SK-N-SH (cell line): ENCODE measurements at regions not wholly inside any gene's neighbourhood (a gene's known extent, or its start where the extent isn't known, plus 50 kb on each side); places are given as distances from the start of the nearest gene placed in this dataset.

Experiments used
- CTCF ChIA-PET: fragments of 300-600, 350-600 bp; formaldehyde crosslinking; extraction: SDS; loops from one replicate; lab custom pipeline; 2021; lab: Yijun Ruan, JAX
- POLR2A ChIA-PET: fragments of 350-600 bp; sonication (Branson Sonifier 250); formaldehyde crosslinking; extraction: SDS; loops from one replicate; lab custom pipeline; 2020; ENCODE audit warnings: antibody characterized with exemption, inconsistent platforms; lab: Yijun Ruan, JAX
- DNase-seq: peaks from one replicate; pipeline ENCODE4 v3.0.0; 2012
- H2AFZ ChIP-seq: fragments of 200-600 bp; sonication (generic); 2 replicates; pipeline ENCODE4 v1.8.1; 2016; ENCODE audit warnings: antibody characterized with exemption, mild to moderate bottlenecking, low read depth
- H3F3A ChIP-seq: fragments of 200-600 bp; sonication (generic); replicated peaks from 2 replicates; pipeline ENCODE3; 2016; ENCODE audit warnings: antibody characterized with exemption, mild to moderate bottlenecking; ENCODE audit not compliant: insufficient read depth
- H3K27ac ChIP-seq, 2 experiments: fragments of 200-500 bp in 1 of 2; fragments of 200-600 bp in 1 of 2; sonication (Bioruptor generic) in 1 of 2; sonication (generic), shearing (Covaris generic) in 1 of 2; 2 replicates each; pipeline versions ENCODE4 v1.5.1 to v1.6.1; 2014 to 2016; ENCODE audit warnings: low read depth in 2 of 2, inconsistent platforms in 1 of 2, low read length in 1 of 2, mild to moderate bottlenecking in 1 of 2, mixed read lengths in 1 of 2
- H3K27me3 ChIP-seq: fragments of 200-600 bp; sonication (generic), shearing (Covaris generic); 2 replicates; pipeline ENCODE4 v1.6.1; 2016; ENCODE audit warnings: mixed run types; ENCODE audit not compliant: insufficient read depth
- H3K36me3 ChIP-seq, 2 experiments: fragments of 200-500 bp in 1 of 2; fragments of 200-600 bp in 1 of 2; sonication (Bioruptor generic) in 1 of 2; sonication (generic) in 1 of 2; replicated peaks in 1 of 2; 2 replicates each; pipeline versions ENCODE3 to v1.5.1; 2014 to 2016; ENCODE audit warnings: low read length in 1 of 2, mild to moderate bottlenecking in 1 of 2; ENCODE audit not compliant: insufficient read depth in 2 of 2, control insufficient read depth in 1 of 2
- H3K4me1 ChIP-seq, 2 experiments: fragments of 200-500 bp in 1 of 2; fragments of 200-600 bp in 1 of 2; sonication (Bioruptor generic) in 1 of 2; sonication (generic), shearing (Covaris generic) in 1 of 2; 2 replicates each; pipeline versions ENCODE4 v1.5.1 to v1.6.1; 2014 to 2016; ENCODE audit warnings: low read depth in 1 of 2, low read length in 1 of 2, mixed run types in 1 of 2; ENCODE audit not compliant: insufficient read depth in 2 of 2, control insufficient read depth in 1 of 2
- H3K4me2 ChIP-seq: fragments of 200-600 bp; sonication (generic), shearing (Covaris generic); 2 replicates; pipeline ENCODE4 v1.6.1; 2017; ENCODE audit warnings: mixed run types
- H3K4me3 ChIP-seq, 2 experiments: fragments of 200-500 bp in 1 of 2; fragments of 200-600 bp in 1 of 2; sonication (Bioruptor generic) in 1 of 2; sonication (generic), shearing (Covaris generic) in 1 of 2; 2 replicates each; pipeline versions ENCODE4 v1.5.1 to v1.8.1; 2014 to 2016; ENCODE audit warnings: low read depth in 2 of 2, inconsistent platforms in 1 of 2, low read length in 1 of 2, mild to moderate bottlenecking in 1 of 2, mixed read lengths in 1 of 2, moderate library complexity in 1 of 2
- H3K79me2 ChIP-seq: fragments of 200-600 bp; sonication (generic); 2 replicates; pipeline ENCODE4 v1.8.1; 2017; ENCODE audit warnings: mild to moderate bottlenecking; ENCODE audit not compliant: insufficient read depth
- H3K9ac ChIP-seq: fragments of 200-600 bp; sonication (generic); 2 replicates; pipeline ENCODE4 v1.6.1; 2017; ENCODE audit warnings: mixed run types
- H3K9me2 ChIP-seq: fragments of 200-600 bp; sonication (generic); 2 replicates; pipeline ENCODE4 v1.6.1; 2017; ENCODE audit warnings: mixed run types
- H3K9me3 ChIP-seq: fragments of 200-600 bp; sonication (generic); 2 replicates; pipeline ENCODE4 v1.6.1; 2017; ENCODE audit warnings: mixed run types, mild to moderate bottlenecking, moderate library complexity
- H4K20me1 ChIP-seq: fragments of 200-600 bp; sonication (generic); 2 replicates; pipeline ENCODE4 v1.6.1; 2017; ENCODE audit warnings: mild to moderate bottlenecking, mixed run types; ENCODE audit not compliant: insufficient read depth
- CHD2 ChIP-seq: fragments of 150-350 bp; IDR thresholded peaks from 2 replicates; pipeline ENCODE4 v1.6.1; 2018; ENCODE audit warnings: low read length; ENCODE audit not compliant: partially characterized antibody
- CTCF ChIP-seq: fragments of 200-600 bp; sonication (generic); IDR thresholded peaks from 2 replicates; pipeline ENCODE4 v1.6.1; 2017; ENCODE audit warnings: antibody characterized with exemption, mild to moderate bottlenecking, moderate library complexity
- ELF1 ChIP-seq: IDR thresholded peaks from 2 replicates; pipeline ENCODE4 v1.4.0; 2012
- EP300 ChIP-seq, 2 experiments: IDR thresholded peaks; 2 replicates each; pipeline versions ENCODE4 v1.4.0 to v1.6.1; 2012; ENCODE audit warnings: borderline replicate concordance in 1 of 2, low read depth in 1 of 2, low read length in 1 of 2
- FOSL2 ChIP-seq: IDR thresholded peaks from 2 replicates; pipeline ENCODE4 v1.4.0; 2012; ENCODE audit warnings: low read depth, mild to moderate bottlenecking, moderate library complexity, borderline replicate concordance
- GABPA ChIP-seq: IDR thresholded peaks from 2 replicates; pipeline ENCODE4 v1.4.0; 2012; ENCODE audit warnings: low read depth, mild to moderate bottlenecking
- GATA2 ChIP-seq: sonication (generic); formaldehyde crosslinking; IDR thresholded peaks from 2 replicates; pipeline ENCODE4 v1.5.0; 2020; ENCODE audit warnings: mild to moderate bottlenecking, missing genetic modification reagents
- JUND ChIP-seq: IDR thresholded peaks from 2 replicates; pipeline ENCODE4 v1.4.0; 2012
- MAX ChIP-seq: IDR thresholded peaks from 2 replicates; pipeline ENCODE4 v1.4.0; 2012; ENCODE audit warnings: low read depth
- MEF2A ChIP-seq: IDR thresholded peaks from 2 replicates; pipeline ENCODE4 v1.4.0; 2012; ENCODE audit warnings: low read depth, borderline replicate concordance
- NFIC ChIP-seq: IDR thresholded peaks from 2 replicates; pipeline ENCODE4 v1.4.0; 2012; ENCODE audit warnings: borderline replicate concordance
- NRF1 ChIP-seq: IDR thresholded peaks from 2 replicates; pipeline ENCODE4 v1.6.1; 2012; ENCODE audit warnings: low read depth, mild to moderate bottlenecking, low read length
- RXRA ChIP-seq: IDR thresholded peaks from 2 replicates; pipeline ENCODE4 v1.4.0; 2012; ENCODE audit warnings: low read depth, mild to moderate bottlenecking, borderline replicate concordance
- SIN3A ChIP-seq: IDR thresholded peaks from 2 replicates; pipeline ENCODE4 v1.6.1; 2012; ENCODE audit warnings: low read depth, mild to moderate bottlenecking, low read length, moderate library complexity, borderline replicate concordance
- TAF1 ChIP-seq: IDR thresholded peaks from 2 replicates; pipeline ENCODE4 v1.6.1; 2012; ENCODE audit warnings: low read depth, mild to moderate bottlenecking, low read length, moderate library complexity, borderline replicate concordance
- TEAD4 ChIP-seq: IDR thresholded peaks from 2 replicates; pipeline ENCODE4 v1.4.0; 2012; ENCODE audit warnings: mild to moderate bottlenecking, borderline replicate concordance; ENCODE audit not compliant: insufficient read depth
- YY1 ChIP-seq: IDR thresholded peaks from 2 replicates; pipeline ENCODE4 v1.4.0; 2012; ENCODE audit warnings: low read depth, mild to moderate bottlenecking
- WGBS: methylation state at CpG from one replicate; pipeline ENCODE4 v1.1.6; 2017; ENCODE audit warnings: low lambda C conversion rate; 5-methylcytosine and 5-hydroxymethylcytosine counted together
- TF ChIP-seq, protein P1 (sequence below): fragments of 150-350 bp; IDR thresholded peaks from 2 replicates; pipeline ENCODE4 v1.6.1; 2016; ENCODE audit warnings: mild to moderate bottlenecking, low read depth, low read length
- TF ChIP-seq, protein P2 (sequence below): fragments of 150-350 bp; IDR thresholded peaks from 2 replicates; pipeline ENCODE4 v1.6.1; 2017; ENCODE audit warnings: antibody characterized with exemption, low read length, low read depth, borderline replicate concordance

DNA sequence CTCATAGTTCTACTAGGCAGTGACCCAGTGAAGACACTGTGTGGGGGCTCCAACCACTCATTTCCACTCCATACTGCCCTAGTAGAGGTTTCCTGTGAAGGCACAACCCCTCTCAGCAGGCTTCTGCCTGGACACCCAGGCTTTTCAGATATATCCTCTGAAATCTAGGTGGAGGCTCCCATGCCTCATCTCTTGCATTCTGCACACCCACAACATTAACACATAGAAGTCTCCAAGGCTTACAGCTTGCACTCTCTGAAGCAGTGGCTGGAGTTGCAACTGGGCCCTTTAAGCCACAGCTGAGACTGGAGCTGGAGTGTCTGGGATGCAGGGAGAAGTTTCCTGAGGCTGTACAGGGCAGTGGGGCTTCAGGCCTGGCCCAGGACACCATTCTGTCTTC lies 347.7 kb upstream of the SPRY2 start:
- Histone ChIP-seq H3K79me2 (no peaks in the 10 kb centered on the region), H3K4me1 (no peaks in the 10 kb centered on the region), H3K4me2 (no peak overlapping the region), H3K4me3 (no peak overlapping the region), H3K27ac (no peak overlapping the region), H3K27me3 (no peaks in the 10 kb centered on the region), H3K36me3 (no peaks in the 10 kb centered on the region), H3K9ac (no peak overlapping the region), H2AFZ (no peak overlapping the region), H3K9me2 (no peaks in the 10 kb centered on the region), H4K20me1 (no peaks in the 10 kb centered on the region), H3F3A (no peaks in the 10 kb centered on the region), H3K9me3 (0 out of 2 replicates have a peak, but pooled peaks cover 6% of the 10 kb centered on the region)
- no peak for TF ChIP-seq NRF1
- TF ChIP-seq TEAD4: no peak
- TF ChIP-seq GATA2 (CRISPR knock-in tag): no peak
- no peak for TF ChIP-seq SIN3A
- CTCF ChIA-PET: no interaction called here
- DNase-seq: no peak
- POLR2A ChIA-PET: no interaction called here

DNA sequence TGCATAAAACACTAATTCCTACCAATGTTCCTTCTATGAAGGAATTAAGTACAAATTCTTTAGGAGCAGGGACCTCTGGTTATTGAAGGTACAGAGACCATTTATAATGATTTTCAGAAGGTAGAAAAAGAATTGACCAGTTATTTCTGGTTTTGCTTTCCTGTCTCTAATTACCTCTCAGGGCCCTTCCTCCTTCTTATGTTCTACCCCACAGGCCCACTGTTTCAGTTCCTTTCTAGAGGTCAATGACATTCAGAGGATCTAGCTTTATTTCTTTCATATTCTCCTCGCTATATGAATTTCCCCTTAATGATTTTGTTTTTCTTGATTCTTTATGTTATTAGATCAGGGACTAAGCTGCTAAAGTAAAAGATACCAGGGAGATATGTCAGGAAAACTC lies 345.0 kb upstream of the SPRY2 start:
- H3K79me2 ChIP-seq: no peaks in the 10 kb centered on the region
- no peaks in the 10 kb centered on the region for H3K9me2 ChIP-seq
- no peaks in the 10 kb centered on the region for H3K9me3 ChIP-seq
- ChIA-PET CTCF (interaction anchor here (0.6 kb wide), 1 partner anchor 210 kb away, joined by 3 read pairs; no protein-coding TSS in a partner anchor), POLR2A (no interaction called here)
- no peaks in the 10 kb centered on the region for H3F3A ChIP-seq
- H3K4me1 ChIP-seq: no peaks in the 10 kb centered on the region
- H3K4me3 ChIP-seq: no peak overlapping the region
- no peaks in the 10 kb centered on the region for H3K36me3 ChIP-seq
- no peak overlapping the region for H3K9ac ChIP-seq
- TF ChIP-seq TAF1 (no peak), RXRA (no peak), NRF1 (no peak), MEF2A (no peak), NFIC (no peak), FOSL2 (no peak)
- TF ChIP-seq, protein P1, sequence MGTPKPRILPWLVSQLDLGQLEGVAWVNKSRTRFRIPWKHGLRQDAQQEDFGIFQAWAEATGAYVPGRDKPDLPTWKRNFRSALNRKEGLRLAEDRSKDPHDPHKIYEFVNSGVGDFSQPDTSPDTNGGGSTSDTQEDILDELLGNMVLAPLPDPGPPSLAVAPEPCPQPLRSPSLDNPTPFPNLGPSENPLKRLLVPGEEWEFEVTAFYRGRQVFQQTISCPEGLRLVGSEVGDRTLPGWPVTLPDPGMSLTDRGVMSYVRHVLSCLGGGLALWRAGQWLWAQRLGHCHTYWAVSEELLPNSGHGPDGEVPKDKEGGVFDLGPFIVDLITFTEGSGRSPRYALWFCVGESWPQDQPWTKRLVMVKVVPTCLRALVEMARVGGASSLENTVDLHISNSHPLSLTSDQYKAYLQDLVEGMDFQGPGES: no peak
- no peaks in the 10 kb centered on the region for H4K20me1 ChIP-seq
- DNase-seq: no peak
- no peaks in the 10 kb centered on the region for H3K27me3 ChIP-seq
- H3K27ac ChIP-seq: no peak overlapping the region
- no peak overlapping the region for H2AFZ ChIP-seq
- 55% methylated on average over 1 of the region's 1 CpG for WGBS
- H3K4me2 ChIP-seq: no peak overlapping the region

DNA sequence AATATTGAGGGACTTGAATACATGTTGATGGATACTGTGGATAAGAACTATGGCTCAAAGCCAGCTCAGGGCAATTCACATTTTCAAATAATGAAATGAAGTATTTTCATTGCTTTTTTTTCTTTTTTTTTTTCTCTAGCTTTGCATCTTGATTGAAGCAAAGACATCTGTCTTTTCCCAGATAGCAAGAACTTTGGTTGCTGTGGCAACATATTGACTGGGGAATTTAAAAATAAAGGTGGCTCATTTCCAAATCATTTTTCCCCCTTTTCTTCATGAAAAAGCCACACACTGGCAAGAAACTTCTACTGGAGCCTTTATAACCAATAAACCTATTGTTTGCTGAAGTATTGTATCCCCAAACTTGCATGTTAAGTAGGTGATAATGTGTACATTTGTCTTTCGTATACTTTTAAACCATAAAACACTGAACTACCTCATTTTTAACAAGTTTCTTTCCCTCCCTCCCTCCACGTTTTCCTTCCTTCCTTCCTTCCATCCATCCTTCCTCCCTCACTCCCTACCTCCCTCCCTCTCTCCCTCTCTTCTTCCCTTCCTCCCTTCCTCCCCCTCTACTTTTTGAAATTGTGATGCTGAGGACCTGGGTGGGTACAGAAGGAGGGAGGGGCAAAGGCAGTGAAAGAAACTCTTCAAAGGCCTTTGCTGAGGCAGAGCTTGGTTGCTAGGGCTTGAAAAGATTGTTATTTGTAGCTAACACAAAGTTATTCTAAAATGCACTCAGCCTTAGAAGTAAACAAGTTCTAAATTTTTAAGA lies 343.5 kb upstream of the SPRY2 start:
- CTCF ChIA-PET: interaction anchor here (0.6 kb wide), 1 partner anchor 138 kb away, joined by 3 read pairs; no protein-coding TSS in a partner anchor
- TF ChIP-seq ELF1 (no peak), EP300 (IDR thresholded peaks at IDR 0.05; ENCODE audit: borderline replicate concordance in 1 of 2, low read depth in 1 of 2, low read length in 1 of 2) (no peak), NRF1 (no peak), MEF2A (no peak), CTCF (no peak), GABPA (no peak), GATA2 (CRISPR knock-in tag) (no peak), TEAD4 (no peak), CHD2 (no peak), MAX (no peak), JUND (no peak), YY1 (no peak)
- TF ChIP-seq, protein P2, sequence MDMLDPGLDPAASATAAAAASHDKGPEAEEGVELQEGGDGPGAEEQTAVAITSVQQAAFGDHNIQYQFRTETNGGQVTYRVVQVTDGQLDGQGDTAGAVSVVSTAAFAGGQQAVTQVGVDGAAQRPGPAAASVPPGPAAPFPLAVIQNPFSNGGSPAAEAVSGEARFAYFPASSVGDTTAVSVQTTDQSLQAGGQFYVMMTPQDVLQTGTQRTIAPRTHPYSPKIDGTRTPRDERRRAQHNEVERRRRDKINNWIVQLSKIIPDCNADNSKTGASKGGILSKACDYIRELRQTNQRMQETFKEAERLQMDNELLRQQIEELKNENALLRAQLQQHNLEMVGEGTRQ: no peak

More for the DNA sequence above, 343.5 kb upstream of the SPRY2 start:
- no peaks in the 10 kb centered on the region for H3K4me1 ChIP-seq
- no peaks in the 10 kb centered on the region for H3K27me3 ChIP-seq
- H3F3A ChIP-seq: no peaks in the 10 kb centered on the region
- no peaks in the 10 kb centered on the region for H4K20me1 ChIP-seq
- H2AFZ ChIP-seq: no peak overlapping the region
- 62% methylated on average over 2 of the region's 2 CpGs for WGBS
- H3K9me2 ChIP-seq: no peaks in the 10 kb centered on the region
- POLR2A ChIA-PET: no interaction called here
- H3K9me3 ChIP-seq: no peaks in the 10 kb centered on the region
- H3K27ac ChIP-seq: no peak overlapping the region
- no peaks in the 10 kb centered on the region for H3K36me3 ChIP-seq
- H3K4me2 ChIP-seq: no peak overlapping the region
- H3K9ac ChIP-seq: no peak overlapping the region
- no peak overlapping the region for H3K4me3 ChIP-seq
- no peaks in the 10 kb centered on the region for H3K79me2 ChIP-seq
- DNase-seq: no peak
